DMS 273 (cell line): ENCODE measurements at regions not wholly inside any gene's neighbourhood (a gene's known extent, or its start where the extent isn't known, plus 50 kb on each side); places are given as distances from the start of the nearest gene placed in this dataset.
A peak's percentile ranks its signal among the peaks of the same experiment; 100 is the strongest.
"Not testable (repeated sequence)": the region's sequence is repeated elsewhere in the genome, so short reads cannot be mapped to it uniquely, and the experiment has no call there.

ENCODE experiments used
- DNase-seq: peaks from one replicate; lab custom pipeline; 2025; ENCODE audit not compliant: unreplicated experiment; lab: John Stamatoyannopoulos, UW

DNA sequence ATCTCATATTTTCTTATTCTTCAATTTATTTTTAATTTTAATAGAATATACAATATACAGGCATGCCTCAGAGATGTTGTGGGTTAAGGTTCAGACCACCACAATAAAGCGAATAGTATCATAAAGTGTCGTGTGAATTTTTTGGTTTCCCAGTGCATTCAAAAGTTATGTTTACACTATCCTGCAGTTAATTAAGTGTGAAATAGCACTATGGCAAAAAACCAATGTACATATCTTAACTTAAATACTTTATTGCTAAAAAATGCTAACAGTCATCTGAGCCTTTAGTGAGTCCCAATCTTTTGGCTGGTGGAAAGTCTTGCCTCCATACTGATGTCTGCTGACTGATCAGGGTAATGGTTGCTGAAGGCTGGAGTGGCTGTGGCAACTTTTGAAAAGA, 637.6 kb downstream of the TDRD15 start:
- DNase-seq, result no peak

DNA sequence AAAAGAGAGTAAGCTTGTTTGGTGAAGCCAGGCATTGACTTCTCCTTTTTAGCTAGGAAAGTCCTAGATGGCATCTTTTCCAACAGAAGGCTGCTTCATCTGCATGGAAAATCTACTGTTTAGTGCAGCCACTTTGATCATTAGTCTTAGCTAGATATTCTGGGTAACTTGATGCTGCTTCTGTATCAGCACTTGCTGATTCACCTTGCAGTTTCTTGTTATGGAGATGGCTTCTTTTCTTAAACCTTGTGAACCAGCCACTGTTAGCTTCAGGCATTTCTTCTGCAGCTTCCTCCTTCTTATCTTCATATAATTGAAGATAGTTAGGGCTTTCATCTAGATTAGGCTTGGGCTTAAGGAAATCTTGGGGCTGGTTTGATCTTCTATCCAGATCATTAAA, 639.7 kb downstream of the TDRD15 start:
- no peak for DNase-seq

DNA sequence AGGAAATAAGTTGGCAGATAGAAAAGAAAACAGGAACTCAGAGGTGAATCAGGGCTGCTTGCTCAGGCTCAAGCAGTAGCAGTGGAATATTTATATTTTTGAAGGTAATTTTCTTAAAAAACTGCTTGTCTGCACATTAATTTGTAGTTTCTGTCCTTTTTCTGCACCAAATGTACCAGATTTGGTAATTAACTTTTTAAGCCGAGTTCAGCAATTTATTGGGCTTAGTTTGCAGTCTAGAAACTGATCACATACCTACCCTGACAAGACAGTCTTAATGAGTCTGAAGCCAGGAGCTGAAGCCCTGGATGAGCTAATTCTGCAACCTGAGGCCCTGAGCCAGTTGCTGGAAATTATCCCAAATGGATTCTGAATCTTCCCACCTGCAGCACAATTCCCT, 647.0 kb downstream of the TDRD15 start:
- DNase-seq, result no peak

DNA sequence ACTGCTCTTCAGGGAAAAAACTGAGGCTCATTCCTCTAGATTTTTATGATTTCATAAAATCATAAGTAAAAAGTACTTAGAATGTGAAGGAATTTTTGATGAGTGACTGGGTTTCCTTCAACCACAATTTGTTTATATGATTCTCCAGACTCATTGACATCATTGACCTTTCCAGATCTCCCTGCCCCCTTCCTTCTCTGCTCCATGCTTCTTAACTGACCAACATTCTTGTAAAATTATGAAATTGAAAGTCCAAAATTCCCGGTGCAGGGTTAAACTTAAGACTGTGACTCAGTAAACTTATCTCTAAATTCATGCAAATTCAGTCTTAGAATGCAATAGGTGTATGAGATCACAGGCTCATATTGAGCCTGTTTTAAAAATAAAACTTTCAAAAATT, 648.9 kb downstream of the TDRD15 start:
- DNase-seq, result no peak

DNA sequence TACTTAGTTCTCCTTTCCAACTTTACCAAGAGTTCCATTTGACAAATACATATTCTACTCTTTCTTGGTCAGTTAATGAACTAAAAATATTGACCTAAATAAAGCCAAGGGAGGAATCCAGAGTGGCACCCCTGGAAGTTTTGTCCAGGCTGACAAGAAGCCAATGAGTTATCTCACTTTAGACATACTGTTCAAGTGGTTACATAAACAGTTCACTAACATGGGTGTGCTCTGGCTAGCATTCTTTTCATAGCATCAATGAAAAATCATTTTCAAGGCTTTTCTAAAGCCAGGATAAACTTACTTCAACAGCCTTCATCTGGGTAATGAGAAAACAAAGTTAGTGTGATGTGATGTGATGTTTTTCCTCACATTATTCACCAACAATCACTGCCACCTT, 649.4 kb downstream of the TDRD15 start:
- DNase-seq, result no peak

DNA sequence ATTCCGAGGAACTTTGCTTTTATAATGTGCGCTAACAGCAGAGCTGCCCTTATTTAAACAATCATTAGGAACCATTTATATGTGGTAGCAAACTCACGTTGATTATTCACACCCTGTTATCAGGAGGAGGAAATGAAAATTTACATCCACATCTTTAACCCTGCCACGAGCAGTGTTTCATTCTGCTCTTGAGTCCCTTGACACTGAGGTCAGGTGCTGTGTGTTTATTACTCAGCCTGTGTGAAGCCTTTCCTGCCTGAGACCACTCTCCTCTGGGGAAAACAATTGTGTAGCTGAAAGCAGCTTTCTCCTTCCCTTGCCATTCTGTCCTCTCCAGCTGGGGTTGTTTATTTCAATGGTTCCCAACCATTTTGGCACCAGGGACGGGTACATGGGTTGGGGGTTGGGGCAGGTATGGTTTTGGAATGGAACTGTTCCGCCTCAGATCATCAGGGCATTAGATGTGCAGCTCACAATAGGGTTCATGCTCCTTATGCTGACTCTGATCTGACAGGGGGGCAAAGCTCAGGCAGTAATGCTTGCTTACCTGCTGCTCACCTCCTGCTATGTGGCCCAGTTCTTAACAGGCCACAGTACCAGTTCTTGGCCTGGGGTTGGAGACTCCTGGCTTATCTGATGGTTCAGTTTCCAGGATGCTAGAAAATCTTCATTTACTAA, 651.1 kb downstream of the TDRD15 start:
- peak; percentile 1 for DNase-seq

DNA sequence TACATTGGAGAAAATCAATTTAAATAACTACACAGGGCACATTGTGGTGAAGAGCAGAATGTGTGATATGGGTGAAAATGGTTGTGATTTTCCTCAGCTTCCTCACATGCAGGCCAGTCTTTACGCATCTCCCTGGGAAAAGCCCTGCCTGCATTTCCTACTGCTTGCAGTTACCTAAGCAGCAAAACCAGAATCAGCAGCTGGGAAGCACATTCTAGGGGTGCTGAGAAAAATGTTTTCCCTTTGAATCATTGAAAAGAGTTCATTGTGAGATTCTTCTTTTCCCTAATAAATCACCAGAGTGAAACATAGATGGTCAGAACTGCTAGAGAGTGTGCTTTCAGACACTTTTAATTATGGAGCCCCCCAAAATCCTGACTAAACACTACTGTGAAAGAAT, 656.0 kb downstream of the TDRD15 start:
- no peak for DNase-seq

DNA sequence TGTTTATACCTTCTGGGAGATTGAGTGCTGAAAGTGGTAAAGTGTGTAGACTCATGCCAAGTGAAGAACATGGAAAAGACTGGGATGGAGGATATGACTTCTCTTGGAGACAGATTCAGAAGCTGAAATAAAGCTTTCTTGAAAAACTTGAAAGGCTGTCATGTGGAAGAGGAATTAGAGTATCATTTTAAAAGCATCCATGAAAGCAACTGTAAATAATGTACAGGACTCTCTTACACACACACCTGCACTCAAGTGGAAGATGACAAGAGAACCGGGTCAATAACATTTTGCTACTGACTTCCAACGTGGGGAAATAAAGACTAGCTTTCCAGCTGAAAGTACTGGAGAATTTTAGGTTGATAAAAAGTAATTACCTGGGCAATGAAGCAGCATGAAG, 658.2 kb downstream of the TDRD15 start:
- DNase-seq, result no peak

DNA sequence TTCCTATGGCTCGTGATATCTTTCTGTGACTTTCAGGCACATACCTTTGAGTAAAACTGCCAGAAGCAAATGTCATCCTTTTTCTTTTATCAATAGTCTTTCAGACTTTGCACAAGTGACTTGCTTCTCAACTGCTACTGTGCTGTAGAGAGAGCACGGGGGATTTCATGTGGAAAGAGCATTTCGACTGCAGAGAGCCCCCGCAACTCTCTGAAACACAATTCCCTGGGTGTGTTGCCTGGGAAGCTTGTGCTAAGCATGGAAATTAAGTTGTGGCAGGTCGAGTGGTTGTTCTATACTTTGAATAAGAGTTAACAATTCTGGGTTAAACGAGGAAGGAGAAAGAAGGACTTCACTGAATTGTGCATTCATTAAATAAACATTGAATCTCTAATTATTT, 659.1 kb downstream of the TDRD15 start:
- no peak for DNase-seq

DNA sequence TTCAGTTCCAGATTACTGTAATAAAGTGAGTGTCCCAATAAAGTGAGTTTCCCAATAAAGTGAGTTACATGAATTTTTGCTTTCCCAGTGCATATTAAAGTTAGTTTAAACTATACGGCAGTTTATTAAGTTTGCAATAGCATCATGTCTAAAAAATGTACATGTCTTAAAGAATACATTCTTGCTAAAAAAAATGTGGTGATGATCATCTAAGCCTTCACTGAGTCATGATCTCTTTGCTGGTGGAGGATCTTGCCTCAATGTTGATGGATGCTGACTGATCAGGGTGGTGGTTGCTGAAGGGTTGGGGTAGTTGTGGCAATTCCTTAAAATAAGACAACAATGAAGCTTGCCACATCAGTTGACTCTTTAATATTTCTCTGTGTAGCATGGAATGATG, 664.2 kb downstream of the TDRD15 start:
- no peak for DNase-seq

DNA sequence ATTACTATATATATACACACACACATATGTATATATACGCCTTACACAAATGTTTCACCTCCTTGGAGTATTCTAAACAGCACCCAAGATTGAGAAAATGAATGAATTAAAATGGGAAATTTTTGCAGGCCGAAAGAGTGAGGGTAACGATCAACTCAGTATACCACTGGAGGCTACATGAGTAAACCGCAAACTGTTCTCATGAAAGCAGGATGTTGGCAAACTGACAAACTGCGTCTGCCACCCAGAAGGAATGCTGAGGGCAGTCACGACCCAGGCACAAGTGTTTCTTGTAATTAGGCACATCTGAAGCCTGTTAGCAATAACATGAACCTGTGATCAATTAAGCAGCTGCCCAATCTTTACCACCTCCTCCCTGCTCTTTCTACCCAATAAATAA, 666.5 kb downstream of the TDRD15 start:
- DNase-seq, result not testable (repeated sequence)

DNA sequence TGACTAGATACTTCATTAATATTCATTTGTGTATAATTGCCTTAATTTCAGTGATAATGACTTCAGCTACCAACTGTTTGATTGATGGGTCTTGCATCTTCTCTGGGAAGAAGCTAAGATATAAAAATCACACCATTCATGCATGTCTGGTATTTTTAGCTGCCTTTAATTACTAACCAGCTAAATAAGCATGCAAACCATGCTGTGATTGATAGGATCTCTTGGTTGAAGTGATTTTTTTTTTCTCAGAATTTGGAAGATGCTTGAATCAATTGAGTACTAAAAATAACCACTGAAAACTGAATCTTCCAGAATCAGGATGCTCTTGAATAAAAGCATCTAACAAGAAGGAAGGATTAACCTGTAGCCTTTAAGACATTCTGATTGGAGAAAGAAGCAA, 668.8 kb downstream of the TDRD15 start:
- DNase-seq, result no peak

DNA sequence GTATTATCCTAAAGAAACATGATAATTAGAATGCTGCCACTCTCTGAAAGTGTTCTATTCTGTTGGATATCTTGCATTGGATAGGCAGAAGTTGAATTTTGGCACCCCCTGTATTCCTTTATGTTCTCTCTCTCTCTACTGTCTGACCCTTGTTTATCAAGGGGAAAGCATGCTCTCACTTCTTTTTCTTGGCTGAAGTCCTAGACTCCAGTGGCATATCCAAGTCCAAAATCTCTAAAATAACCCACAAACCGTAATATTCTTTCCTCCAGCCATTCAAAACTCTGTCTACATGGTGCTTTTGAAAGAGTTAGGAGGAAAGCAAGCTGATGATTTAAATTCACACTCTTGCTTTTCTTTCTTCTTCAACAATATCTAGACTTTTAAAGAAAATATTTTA, 669.7 kb downstream of the TDRD15 start:
- no peak for DNase-seq

DNA sequence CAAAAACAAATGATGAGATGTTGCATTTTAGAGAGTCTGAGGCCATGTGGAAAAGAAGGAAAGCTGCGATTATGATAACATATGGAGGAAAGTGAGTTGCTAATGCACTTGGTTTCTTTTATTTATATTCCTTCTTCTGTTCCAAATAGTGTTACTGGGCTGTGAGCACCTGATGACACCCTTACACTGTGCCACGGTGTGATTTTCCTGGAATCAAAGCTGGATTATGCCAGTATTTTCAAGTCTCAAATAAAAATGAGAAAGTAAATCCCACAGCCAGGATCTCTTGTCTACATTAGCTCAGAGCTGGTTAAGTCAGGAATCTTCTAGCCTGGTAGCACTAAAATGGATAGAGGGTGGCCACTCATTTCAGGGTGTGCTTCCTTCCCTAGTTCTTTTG, 670.8 kb downstream of the TDRD15 start:
- no peak for DNase-seq

DNA sequence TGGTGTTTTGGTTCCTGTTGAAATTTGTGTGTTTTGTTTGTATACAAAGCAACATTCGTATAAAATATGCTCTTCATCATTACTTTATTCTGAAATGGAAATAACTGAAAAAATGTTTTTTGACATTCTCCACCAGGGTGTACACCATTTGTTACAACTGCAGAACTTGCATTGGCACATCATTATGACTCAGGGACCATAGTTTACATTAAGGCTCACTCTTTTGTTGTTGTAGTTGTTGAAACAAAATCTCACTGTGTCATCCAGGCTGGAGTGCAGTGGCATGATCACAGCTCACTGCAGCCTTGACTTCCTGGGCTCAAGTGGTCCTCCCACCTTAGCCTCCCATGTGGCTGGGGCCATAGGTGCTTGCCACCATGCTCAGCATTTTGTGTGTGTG, 676.6 kb downstream of the TDRD15 start:
- no peak for DNase-seq

DNA sequence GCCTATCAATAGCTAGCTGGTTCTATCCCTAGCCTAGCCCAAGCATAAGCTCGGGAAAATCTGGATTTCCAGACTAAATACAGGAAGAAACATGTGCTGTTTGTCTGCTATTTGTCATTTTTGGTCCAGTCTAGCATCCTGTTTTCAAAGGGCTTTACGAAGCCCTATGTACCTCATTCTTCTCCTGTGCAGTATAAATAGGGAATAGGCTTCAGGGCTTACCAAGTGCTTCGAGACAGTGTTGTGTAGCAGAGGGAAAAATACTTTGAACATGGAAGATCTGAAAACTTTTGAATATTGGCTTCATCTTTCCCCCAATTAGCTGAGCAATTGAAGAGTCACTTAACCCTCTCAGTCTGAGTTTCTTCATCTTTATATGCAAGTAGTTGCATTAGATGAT, 679.8 kb downstream of the TDRD15 start:
- no peak for DNase-seq

DNA sequence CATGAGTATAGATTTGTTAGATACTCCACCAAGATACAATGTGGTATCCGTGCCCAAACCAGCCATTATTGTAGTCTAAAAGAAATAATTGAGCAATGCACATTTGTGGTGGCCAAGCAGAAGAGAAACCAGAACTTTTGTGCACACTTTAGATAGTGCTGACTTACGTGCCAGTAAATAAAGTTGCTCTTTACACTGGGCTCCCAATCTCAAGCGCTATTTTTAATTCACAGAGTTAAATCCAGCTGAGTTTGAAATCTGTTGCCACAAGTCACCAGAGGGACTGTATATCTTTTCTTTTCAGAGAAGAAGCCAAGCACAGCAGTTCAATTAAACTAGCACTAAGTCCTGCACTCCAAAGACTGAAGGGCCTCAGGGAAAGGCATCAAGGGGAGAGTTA, 680.4 kb downstream of the TDRD15 start:
- no peak for DNase-seq

DNA sequence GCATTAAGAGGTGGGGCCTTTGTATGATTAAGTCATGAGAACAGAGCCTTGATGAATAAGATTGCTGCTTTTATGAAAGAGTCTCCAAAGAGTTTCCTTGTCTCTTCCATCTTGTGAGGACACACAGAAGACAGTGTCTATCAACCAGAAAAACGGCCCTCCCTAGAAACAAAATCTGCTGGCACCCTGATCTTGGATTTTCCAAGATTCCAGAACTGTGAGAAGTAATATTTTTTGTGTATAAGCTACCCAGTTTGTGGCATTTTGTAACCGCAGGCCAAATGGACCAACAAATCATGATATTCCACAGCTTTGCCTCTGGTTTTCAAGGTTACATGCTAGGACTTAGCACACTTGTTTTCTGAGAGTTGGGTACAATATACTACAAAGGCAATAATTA, 687.8 kb downstream of the TDRD15 start:
- no peak for DNase-seq

DNA sequence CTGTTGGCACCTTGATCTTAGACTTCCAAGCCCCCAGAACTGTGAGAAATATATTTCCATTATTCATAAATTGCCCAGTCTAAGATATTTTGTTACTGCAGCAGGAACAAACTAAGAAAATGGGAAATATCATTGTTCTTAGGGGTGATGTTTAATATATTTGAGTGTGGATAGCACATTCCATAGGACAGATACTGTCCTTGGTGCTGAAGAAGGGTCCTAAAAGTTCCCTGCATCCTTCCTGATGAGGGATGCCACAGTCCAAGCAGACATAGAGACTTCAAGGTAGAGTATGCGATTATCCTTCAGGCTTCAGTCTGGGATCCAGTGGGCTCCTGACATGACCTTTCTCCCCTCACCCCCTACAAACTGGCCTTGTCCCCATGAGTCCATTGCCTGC, 689.0 kb downstream of the TDRD15 start:
- peak; percentile 1 for DNase-seq

DNA sequence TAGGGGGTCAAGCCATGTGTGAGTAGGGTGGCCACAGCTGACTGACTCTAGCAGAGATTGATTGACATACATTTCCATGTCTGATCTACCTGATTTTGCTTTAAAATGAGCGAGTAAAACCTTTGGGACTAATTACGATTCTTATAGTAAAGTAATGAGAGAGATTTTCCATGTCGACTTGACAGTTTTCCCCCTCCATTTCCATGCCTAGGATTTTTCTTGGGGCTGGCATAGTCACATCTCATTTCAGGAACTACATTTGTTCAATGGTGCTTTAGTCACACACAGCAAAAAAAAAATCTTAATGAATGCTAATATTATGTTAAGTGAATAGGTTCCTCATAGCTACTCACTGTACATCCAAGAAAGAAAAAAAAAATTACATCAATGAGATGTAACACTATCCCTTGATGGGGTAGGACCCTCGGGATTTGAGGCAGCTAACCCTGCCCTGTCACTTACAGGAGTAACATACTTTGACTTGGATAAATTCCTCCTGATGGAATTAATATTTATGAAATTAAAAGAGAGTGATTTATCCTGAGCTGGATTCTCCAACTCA, 690.9 kb downstream of the TDRD15 start:
- no peak for DNase-seq

DNA sequence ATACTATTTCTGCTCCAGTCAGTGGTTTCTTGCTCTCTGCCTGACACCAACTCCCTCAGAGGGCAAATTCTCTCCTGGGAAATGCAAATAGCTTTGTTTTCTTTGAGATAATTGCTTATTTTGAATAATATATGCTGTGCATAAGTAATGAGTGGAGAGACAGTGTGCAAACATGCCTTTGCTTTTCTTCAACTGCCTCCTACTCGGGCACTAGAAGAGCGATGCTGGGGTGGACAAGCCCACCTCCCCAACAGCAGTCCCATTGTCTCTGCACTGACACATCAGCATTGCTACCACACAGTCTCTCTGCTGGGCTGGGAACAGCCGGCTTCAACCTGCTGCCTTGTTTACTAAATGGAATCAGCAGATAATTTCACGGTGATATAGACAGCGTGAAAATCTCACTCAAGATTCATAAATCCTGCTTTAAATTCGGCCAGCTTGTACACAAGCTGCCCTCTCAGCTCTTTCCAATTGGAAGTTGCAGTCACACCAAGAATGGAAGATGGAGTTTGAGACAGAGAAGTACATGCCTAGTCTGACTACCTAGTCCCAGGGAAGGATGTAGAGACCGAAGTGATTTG, 694.5 kb downstream of the TDRD15 start:
- DNase-seq, result peak; percentile 21

DNA sequence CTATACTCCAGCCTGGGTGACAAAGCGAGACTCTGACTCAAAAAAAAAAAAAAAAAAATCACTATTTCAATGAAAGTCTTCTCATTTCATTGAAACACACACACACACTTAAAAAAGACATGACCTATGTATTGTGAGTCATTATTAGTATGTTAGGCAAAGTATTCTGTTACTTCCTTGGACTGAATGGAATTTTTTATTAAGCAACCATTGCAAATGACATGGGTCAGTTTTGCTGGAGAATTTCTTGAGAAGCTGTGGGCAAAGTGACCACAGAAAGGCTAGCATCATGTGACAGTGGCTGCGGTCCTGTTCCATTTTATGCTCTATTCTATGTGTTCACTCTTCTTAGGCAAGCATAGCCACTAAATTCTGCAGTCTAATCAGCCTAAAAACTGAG, 695.7 kb downstream of the TDRD15 start:
- DNase-seq, result no peak

DNA sequence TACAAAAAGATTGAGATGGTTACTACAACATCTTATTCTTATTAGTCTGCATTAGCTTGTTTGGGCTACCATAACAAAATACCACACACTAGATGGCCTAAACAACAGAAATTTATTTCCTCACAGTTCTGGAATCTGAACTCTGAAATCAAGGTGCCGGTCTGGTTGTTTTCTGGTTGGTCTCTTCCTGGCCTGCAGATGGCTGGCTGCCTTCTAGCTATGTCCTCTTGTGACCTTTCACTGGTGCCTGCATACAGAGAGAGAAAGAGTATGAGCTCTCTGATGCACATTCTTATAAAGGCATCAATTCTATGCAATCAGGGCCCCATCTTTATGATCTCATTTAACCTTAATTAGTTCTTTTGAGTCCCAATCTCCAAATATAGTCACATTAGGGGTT, 696.5 kb downstream of the TDRD15 start:
- DNase-seq, result peak; percentile 51
